ENCODE measurements at regions not wholly inside any gene's neighbourhood (a gene's known extent, or its start where the extent isn't known, plus 50 kb on each side); places are given as distances from the start of the nearest gene placed in this dataset.

DNA sequence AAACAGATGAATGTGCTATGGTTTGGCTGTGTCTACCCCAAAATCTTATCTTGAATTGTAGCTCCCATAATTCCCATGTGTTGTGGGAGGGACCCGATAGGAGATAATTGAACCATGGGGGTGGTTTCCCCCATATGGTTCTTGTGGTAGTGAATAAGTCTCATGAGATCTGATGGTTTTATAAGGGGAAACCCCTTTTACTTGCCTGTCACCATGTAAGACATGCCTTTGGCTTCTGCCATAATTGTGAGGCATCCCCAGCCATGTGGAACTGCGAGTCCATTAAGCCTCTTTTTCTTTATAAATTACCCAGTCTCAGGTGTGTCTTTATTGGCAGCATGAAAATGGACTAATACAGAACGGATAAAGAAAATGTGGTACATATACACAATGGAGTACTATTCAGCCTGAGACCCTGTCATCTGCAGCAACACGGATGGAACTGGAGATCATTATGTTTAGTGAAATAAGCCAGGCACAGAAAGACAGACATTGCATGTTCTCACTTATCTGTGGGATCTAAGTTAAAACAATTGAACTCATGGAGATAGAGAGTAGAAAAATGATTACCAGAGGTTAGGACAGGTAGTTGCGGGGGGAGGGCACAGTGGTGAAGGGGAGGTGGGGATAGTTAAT lies 587.6 kb upstream of the NRP1 start:
- WGBS, 2 experiments (ENCODE audit: low coverage in 1 of 2, low lambda C conversion rate in 2 of 2, missing lambda C conversion rate in 2 of 2), result 64 to 65% methylated on average over 5 of the region's 5 CpGs
- in situ Hi-C loops (cut with MboI), result no loop called here

DNA sequence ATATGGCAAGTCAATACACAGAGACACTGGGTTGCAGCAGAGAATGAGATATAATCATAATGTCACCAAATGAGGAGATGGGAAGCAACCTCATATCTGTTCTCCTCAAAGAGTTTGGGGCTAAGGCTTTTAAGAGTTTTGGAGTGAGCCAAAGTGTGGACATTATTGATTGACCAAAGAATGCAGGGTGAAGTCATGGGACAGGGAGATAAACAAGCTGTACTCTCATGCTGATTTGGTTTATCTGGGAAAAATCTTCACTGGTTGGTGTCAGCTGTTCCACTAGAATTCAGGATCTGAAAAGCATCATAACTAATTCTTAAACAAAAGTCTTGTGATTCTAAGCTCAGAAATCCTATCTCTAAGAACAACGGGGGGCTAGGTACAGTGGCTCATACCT lies 585.9 kb upstream of the NRP1 start:
- no peaks in the 10 kb centered on the region for H3K4me1 ChIP-seq (ENCODE audit: insufficient read depth)
- 73 to 74% methylated on average over 1 of the region's 1 CpG for WGBS, 2 experiments (ENCODE audit: low coverage in 1 of 2, low lambda C conversion rate in 2 of 2, missing lambda C conversion rate in 2 of 2)
- in situ Hi-C loops (cut with MboI), result no loop called here
- 0 out of 2 replicates have a peak, but pooled peaks cover 5% of the 10 kb centered on the region for H3K27me3 ChIP-seq (replicated peaks; ENCODE audit: insufficient read depth)
- no peak overlapping the region for H3K4me2 ChIP-seq (ENCODE audit: unreplicated experiment)
- H3K79me2 ChIP-seq (ENCODE audit: insufficient read depth), result no peaks in the 10 kb centered on the region
- H3K27ac ChIP-seq, result no peak overlapping the region
- H3K4me3 ChIP-seq, result no peak overlapping the region
- H3K9ac ChIP-seq, result no peak overlapping the region
- H3K36me3 ChIP-seq (ENCODE audit: low read depth), result no peaks in the 10 kb centered on the region
- H3K9me2 ChIP-seq (ENCODE audit: insufficient read depth), result no peaks in the 10 kb centered on the region
- no peak overlapping the region for H2AFZ ChIP-seq
- no peak for TF ChIP-seq EZH2phosphoT487 (IDR thresholded peaks at IDR 0.05; ENCODE audit: insufficient read depth, low read depth)
- no peak for TF ChIP-seq EZH2 (IDR thresholded peaks at IDR 0.05; ENCODE audit: insufficient read depth, poor library complexity, severe bottlenecking)
- H3K9me3 ChIP-seq (ENCODE audit: low read depth), result no peaks in the 10 kb centered on the region
- H3F3A ChIP-seq (ENCODE audit: insufficient read depth), result no peaks in the 10 kb centered on the region
- H4K20me1 ChIP-seq (ENCODE audit: insufficient read depth), result no peaks in the 10 kb centered on the region
- no peak for DNase-seq

More for the DNA sequence above, 587.6 kb upstream of the NRP1 start:
- no peaks in the 10 kb centered on the region for H3K79me2 ChIP-seq (ENCODE audit: insufficient read depth)
- no peak overlapping the region for H3K9ac ChIP-seq
- no peak for DNase-seq
- H3K9me3 ChIP-seq (ENCODE audit: low read depth), result no peaks in the 10 kb centered on the region
- H3K27me3 ChIP-seq (replicated peaks; ENCODE audit: insufficient read depth), result no peaks in the 10 kb centered on the region
- H3F3A ChIP-seq (ENCODE audit: insufficient read depth), result no peaks in the 10 kb centered on the region
- no peaks in the 10 kb centered on the region for H3K4me1 ChIP-seq (ENCODE audit: insufficient read depth)
- no peaks in the 10 kb centered on the region for H4K20me1 ChIP-seq (ENCODE audit: insufficient read depth)
- H3K27ac ChIP-seq, result no peak overlapping the region
- TF ChIP-seq EZH2 (IDR thresholded peaks at IDR 0.05; ENCODE audit: insufficient read depth, poor library complexity, severe bottlenecking) (no peak), EZH2phosphoT487 (IDR thresholded peaks at IDR 0.05; ENCODE audit: insufficient read depth, low read depth) (no peak)
- H2AFZ ChIP-seq, result no peak overlapping the region
- no peaks in the 10 kb centered on the region for H3K9me2 ChIP-seq (ENCODE audit: insufficient read depth)
- no peak overlapping the region for H3K4me3 ChIP-seq
- H3K36me3 ChIP-seq (ENCODE audit: low read depth), result no peaks in the 10 kb centered on the region
- no peak overlapping the region for H3K4me2 ChIP-seq (ENCODE audit: unreplicated experiment)

DNA sequence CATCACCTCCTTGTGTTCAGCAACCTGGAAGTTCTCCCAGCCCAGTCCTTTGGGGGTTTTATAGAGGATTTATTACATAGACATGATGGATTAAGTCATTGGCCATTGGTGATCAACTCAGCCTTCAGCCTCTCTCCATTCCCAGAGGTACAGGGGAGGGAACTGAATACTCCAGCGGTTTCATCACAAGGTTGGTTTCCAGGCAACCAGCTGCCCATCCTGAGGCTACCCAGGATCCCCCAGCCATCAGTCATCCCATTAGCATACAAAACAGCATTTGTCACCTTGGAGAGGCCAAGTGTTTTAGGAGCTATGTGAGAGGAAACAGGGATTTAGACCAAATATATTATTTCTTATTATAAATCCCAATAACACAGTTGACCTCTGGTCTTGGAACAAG lies 584.8 kb upstream of the NRP1 start:
- in situ Hi-C loops (cut with MboI), result no loop called here
- H4K20me1 ChIP-seq (ENCODE audit: insufficient read depth), result no peaks in the 10 kb centered on the region
- no peak overlapping the region for H3K9ac ChIP-seq
- 78 to 79% methylated on average over 1 of the region's 1 CpG for WGBS, 2 experiments (ENCODE audit: low coverage in 1 of 2, low lambda C conversion rate in 2 of 2, missing lambda C conversion rate in 2 of 2)
- H3K9me2 ChIP-seq (ENCODE audit: insufficient read depth), result no peaks in the 10 kb centered on the region
- no peak overlapping the region for H3K4me2 ChIP-seq (ENCODE audit: unreplicated experiment)
- H2AFZ ChIP-seq, result no peak overlapping the region
- no peak for DNase-seq
- H3F3A ChIP-seq (ENCODE audit: insufficient read depth), result no peaks in the 10 kb centered on the region
- no peaks in the 10 kb centered on the region for H3K4me1 ChIP-seq (ENCODE audit: insufficient read depth)
- H3K27me3 ChIP-seq (replicated peaks; ENCODE audit: insufficient read depth), result 0 out of 2 replicates have a peak, but pooled peaks cover 5% of the 10 kb centered on the region
- no peaks in the 10 kb centered on the region for H3K36me3 ChIP-seq (ENCODE audit: low read depth)
- H3K27ac ChIP-seq, result no peak overlapping the region
- H3K79me2 ChIP-seq (ENCODE audit: insufficient read depth), result no peaks in the 10 kb centered on the region
- no peaks in the 10 kb centered on the region for H3K9me3 ChIP-seq (ENCODE audit: low read depth)
- TF ChIP-seq EZH2 (IDR thresholded peaks at IDR 0.05; ENCODE audit: insufficient read depth, poor library complexity, severe bottlenecking), result no peak
- TF ChIP-seq EZH2phosphoT487 (IDR thresholded peaks at IDR 0.05; ENCODE audit: insufficient read depth, low read depth), result no peak
- H3K4me3 ChIP-seq, result no peak overlapping the region

DNA sequence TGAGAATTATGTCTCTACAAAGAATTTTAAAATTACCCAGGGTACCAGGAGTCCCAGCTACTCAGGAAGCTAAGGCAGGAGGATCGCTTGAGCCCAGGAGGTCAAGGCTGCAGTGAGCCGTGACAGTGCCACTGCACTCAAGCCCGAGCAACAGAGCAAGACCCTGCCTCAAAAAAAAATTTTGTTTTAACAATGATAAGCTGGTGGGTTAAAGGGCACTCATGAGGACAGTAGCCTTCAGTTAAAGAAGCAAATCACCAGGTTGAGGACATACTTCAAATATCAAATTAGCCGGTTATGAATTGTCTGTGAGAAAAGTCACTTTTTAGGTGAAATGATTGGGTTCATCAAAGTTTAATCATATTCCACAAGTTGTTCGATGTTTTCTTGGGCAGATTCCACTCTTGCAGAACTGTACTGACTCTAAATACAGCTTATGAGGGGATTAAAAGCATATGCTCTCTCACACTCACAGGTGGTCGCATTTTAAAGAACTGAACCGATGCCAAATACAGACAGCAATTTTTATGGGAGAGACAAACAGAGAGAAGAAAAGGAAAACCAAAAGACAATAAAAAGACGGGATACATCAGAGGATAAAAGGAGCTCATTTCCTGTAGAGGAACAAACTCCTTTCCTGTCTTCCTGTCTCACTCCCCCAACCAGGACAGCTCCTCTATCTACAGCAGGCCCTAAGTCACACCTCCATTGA lies 582.8 kb upstream of the NRP1 start:
- Histone ChIP-seq H3K4me3 (no peak overlapping the region), H3K9ac (no peak overlapping the region), H3K79me2 (ENCODE audit: insufficient read depth) (no peaks in the 10 kb centered on the region), H2AFZ (no peak overlapping the region), H3K9me3 (ENCODE audit: low read depth) (no peaks in the 10 kb centered on the region), H3K27me3 (replicated peaks; ENCODE audit: insufficient read depth) (0 out of 2 replicates have a peak, but pooled peaks cover 5% of the 10 kb centered on the region), H3K4me1 (ENCODE audit: insufficient read depth) (no peaks in the 10 kb centered on the region), H3K27ac (no peak overlapping the region), H3F3A (ENCODE audit: insufficient read depth) (no peaks in the 10 kb centered on the region), H3K36me3 (ENCODE audit: low read depth) (no peaks in the 10 kb centered on the region), H4K20me1 (ENCODE audit: insufficient read depth) (no peaks in the 10 kb centered on the region), H3K4me2 (ENCODE audit: unreplicated experiment) (no peak overlapping the region), H3K9me2 (ENCODE audit: insufficient read depth) (no peaks in the 10 kb centered on the region)
- TF ChIP-seq EZH2phosphoT487 (IDR thresholded peaks at IDR 0.05; ENCODE audit: insufficient read depth, low read depth), result no peak
- no peak for TF ChIP-seq EZH2 (IDR thresholded peaks at IDR 0.05; ENCODE audit: insufficient read depth, poor library complexity, severe bottlenecking)
- no peak for DNase-seq
- in situ Hi-C loops (cut with MboI), result no loop called here
- WGBS, 2 experiments (ENCODE audit: low coverage in 1 of 2, low lambda C conversion rate in 2 of 2, missing lambda C conversion rate in 2 of 2), result 80 to 86% methylated on average over 8 of the region's 8 CpGs
